Epithelial cell of proximal tubule (primary cell): ENCODE measurements at regions not wholly inside any gene's neighbourhood (a gene's known extent, or its start where the extent isn't known, plus 50 kb on each side); places are given as distances from the start of the nearest gene placed in this dataset.
A peak's percentile ranks its signal among the peaks of the same experiment; 100 is the strongest.

ENCODE experiments used
- DNase-seq: peaks from one replicate; pipeline ENCODE4 v3.0.0-alpha.2; 2011; ENCODE audit warnings: low read depth
- H3K4me3 ChIP-seq: 2 replicates; pipeline ENCODE4 v1.5.1; 2011; ENCODE audit warnings: low read depth, mild to moderate bottlenecking, low read length
- CTCF ChIP-seq: conservative IDR thresholded peaks from 2 replicates; pipeline ENCODE4 v1.5.1; 2012; ENCODE audit warnings: low read depth, mild to moderate bottlenecking, low read length

- H3K4me3 ChIP-seq, result no peak overlapping the region
- TF ChIP-seq CTCF, result no peak
- DNase-seq, result no peak
These were observed 71.9 kb downstream of the NAV1 start for GRCh38 chr1:201610858-201611257.

- DNase-seq, result no peak
- TF ChIP-seq CTCF, result no peak
- no peak overlapping the region for H3K4me3 ChIP-seq
These were observed 73.7 kb downstream of the NAV1 start for GRCh38 chr1:201612645-201613044.

- no peak for DNase-seq
- no peak for TF ChIP-seq CTCF
- peak overlapping the region; percentile 16 for H3K4me3 ChIP-seq
These were observed 75.5 kb downstream of the NAV1 start for GRCh38 chr1:201614262-201615015.

GRCh38 chr1:201617157-201617556 is 78.2 kb downstream of the NAV1 start:
- no peak for TF ChIP-seq CTCF
- DNase-seq, result no peak
- no peak overlapping the region for H3K4me3 ChIP-seq

GRCh38 chr1:201618389-201618788 is 79.5 kb downstream of the NAV1 start:
- no peak overlapping the region for H3K4me3 ChIP-seq
- DNase-seq, result no peak
- TF ChIP-seq CTCF, result no peak

- no peak for DNase-seq
- H3K4me3 ChIP-seq, result no peak overlapping the region
- TF ChIP-seq CTCF, result no peak
These were observed 80.0 kb downstream of the NAV1 start for GRCh38 chr1:201618905-201619304.

- no peak for DNase-seq
- H3K4me3 ChIP-seq, result no peak overlapping the region
- no peak for TF ChIP-seq CTCF
These were observed 80.6 kb downstream of the NAV1 start for GRCh38 chr1:201619513-201619912.
